ENCODE measurements at regions not wholly inside any gene's neighbourhood (a gene's known extent, or its start where the extent isn't known, plus 50 kb on each side); places are given as distances from the start of the nearest gene placed in this dataset.

- TF ChIP-seq CTCF (IDR thresholded peaks at IDR 0.05 in 4 of 5, conservative IDR thresholded peaks at IDR 0.05 in 1 of 5) (no peak), POLR2A (IDR thresholded peaks at IDR 0.05) (no peak)
Measured at GRCh38 chr10:6322805-6323204, 120.1 kb downstream of the PFKFB3 start.

Data from gastrocnemius medialis (tissue), 4 donors.